HepG2 (cell line): ENCODE measurements at regions not wholly inside any gene's neighbourhood (a gene's known extent, or its start where the extent isn't known, plus 50 kb on each side); places are given as distances from the start of the nearest gene placed in this dataset.

ENCODE experiments used
- ATAC-seq: fragments of 200-7000 bp; cut with Tn5 transposase; 3 replicates; pipeline ENCODE4 v1.9.1; 2020; ENCODE audit warnings: mild to moderate bottlenecking, moderate library complexity
- BruUV-seq: library from RNA; stranded (reverse); fragments of 400-500 nt; replicated peaks from 2 replicates; lab custom pipeline; 2021; lab: Mats Ljungman, UMichigan
- CTCF ChIA-PET: fragments of 300-600 bp; formaldehyde crosslinking; extraction: SDS; loops from one replicate; lab custom pipeline; 2021; ENCODE audit warnings: low total read pairs, inconsistent platforms, low intra/inter-chr PET ratio; lab: Yijun Ruan, JAX
- POLR2A ChIA-PET: fragments of 350-600 bp; sonication (Branson Sonifier 250); formaldehyde crosslinking; loops from one replicate; lab custom pipeline; 2020; ENCODE audit warnings: antibody characterized with exemption, inconsistent platforms; lab: Yijun Ruan, JAX
- DNase-seq: peaks from one replicate; pipeline ENCODE4 v3.0.0-alpha.2; 2015; ENCODE audit warnings: low spot score
- FAIRE-seq: peaks from 3 replicates; lab custom pipeline; 2011; peaks lifted over from hg19 to GRCh38; lab: Jason Lieb, UNC
- H2AFZ ChIP-seq: one replicate; pipeline ENCODE4 v1.6.1; 2011; ENCODE audit warnings: low read length, inconsistent platforms
- H3K27ac ChIP-seq: fragments of 300-600 bp; 3 replicates; pipeline ENCODE4 v1.8.0; 2011; ENCODE audit warnings: mixed run types, mild to moderate bottlenecking, mixed read lengths, low read length, inconsistent platforms; ENCODE audit not compliant: insufficient read depth; ENCODE audit errors: extremely low read length
- H3K27me3 ChIP-seq, 2 experiments: fragments of 200-600 bp in 1 of 2; 2 replicates in 1 of 2; 3 replicates in 1 of 2; pipeline versions ENCODE4 v1.6.0 to v1.8.0; 2011; ENCODE audit warnings: low read length in 2 of 2, mild to moderate bottlenecking in 2 of 2, moderate library complexity in 2 of 2, inconsistent platforms in 1 of 2; ENCODE audit not compliant: insufficient read depth in 2 of 2, control insufficient read depth in 1 of 2
- H3K36me3 ChIP-seq, 2 experiments: fragments of 200-600 bp in 1 of 2; replicated peaks in 1 of 2; 2 replicates in 1 of 2; 3 replicates in 1 of 2; pipeline versions ENCODE4 v1.5.1 to v1.8.0; 2011; ENCODE audit warnings: low read length in 2 of 2, inconsistent platforms in 1 of 2; ENCODE audit not compliant: insufficient read depth in 2 of 2, control insufficient read depth in 1 of 2
- H3K4me1 ChIP-seq: 2 replicates; pipeline ENCODE4 v1.5.1; 2012; ENCODE audit warnings: low read length, inconsistent platforms; ENCODE audit not compliant: insufficient read depth
- H3K4me2 ChIP-seq: 2 replicates; pipeline ENCODE4 v1.6.0; 2011; ENCODE audit warnings: low read depth, low read length, inconsistent platforms
- H3K4me3 ChIP-seq, 3 experiments: fragments of 200-600 bp in 1 of 3; sonication (generic), shearing (Covaris generic) in 1 of 3; replicated peaks in 1 of 3; 2 replicates each; pipeline ENCODE4 v1.5.1; 2011 to 2016; ENCODE audit warnings: low read length in 3 of 3, inconsistent platforms in 2 of 3, low read depth in 2 of 3, mild to moderate bottlenecking in 2 of 3, control low read depth in 1 of 3, mixed read lengths in 1 of 3; ENCODE audit not compliant: insufficient read depth in 1 of 3
- H3K79me2 ChIP-seq: one replicate; pipeline ENCODE4 v1.6.1; 2011; ENCODE audit warnings: low read length, inconsistent platforms; ENCODE audit not compliant: insufficient read depth
- H3K9ac ChIP-seq: 2 replicates; pipeline ENCODE4 v1.6.0; 2011; ENCODE audit warnings: mild to moderate bottlenecking, low read depth, low read length, inconsistent platforms; ENCODE audit not compliant: insufficient read depth
- H3K9me3 ChIP-seq: 2 replicates; pipeline ENCODE4 v1.5.1; 2012; ENCODE audit warnings: mild to moderate bottlenecking, low read length
- H4K20me1 ChIP-seq: 2 replicates; pipeline ENCODE4 v1.6.0; 2011; ENCODE audit warnings: inconsistent platforms, mild to moderate bottlenecking, low read length, moderate library complexity; ENCODE audit not compliant: insufficient read depth
- ATF7 ChIP-seq, 2 experiments: fragments of 450-650 bp in 1 of 2; sonication (generic) in 1 of 2; formaldehyde crosslinking in 1 of 2; IDR thresholded peaks; 2 replicates each; pipeline versions ENCODE4 v1.4.0 to v1.6.1; 2016 to 2020; ENCODE audit warnings: antibody characterized with exemption in 1 of 2, mild to moderate bottlenecking in 1 of 2, missing genetic modification reagents in 1 of 2
- CAMTA2 ChIP-seq: sonication (generic); formaldehyde crosslinking; IDR thresholded peaks from 2 replicates; pipeline ENCODE4 v1.4.0; 2020; ENCODE audit warnings: mild to moderate bottlenecking, missing genetic modification reagents, borderline replicate concordance
- ZBTB8A ChIP-seq: sonication (generic); formaldehyde crosslinking; IDR thresholded peaks from 2 replicates; pipeline ENCODE4 v1.4.0; 2020; ENCODE audit warnings: mild to moderate bottlenecking, low read depth, missing genetic modification reagents, borderline replicate concordance
- ZNF224 ChIP-seq: sonication (generic); formaldehyde crosslinking; IDR thresholded peaks from 2 replicates; pipeline ENCODE4 v1.5.0; 2020; ENCODE audit warnings: mild to moderate bottlenecking, missing genetic modification reagents
- ZNF343 ChIP-seq: sonication (generic); formaldehyde crosslinking; IDR thresholded peaks from 2 replicates; pipeline ENCODE4 v1.4.0; 2020; ENCODE audit warnings: mild to moderate bottlenecking, missing genetic modification reagents
- ZNF552 ChIP-seq: sonication (generic); formaldehyde crosslinking; IDR thresholded peaks from 2 replicates; pipeline ENCODE4 v1.9.0; 2022; ENCODE audit warnings: missing genetic modification reagents, mild to moderate bottlenecking, borderline replicate concordance
- ZNF703 ChIP-seq: sonication (generic); formaldehyde crosslinking; IDR thresholded peaks from 2 replicates; pipeline ENCODE4 v1.5.1; 2020; ENCODE audit warnings: missing genetic modification reagents, mild to moderate bottlenecking, moderate library complexity, borderline replicate concordance
- ZNF746 ChIP-seq: sonication (generic); formaldehyde crosslinking; IDR thresholded peaks from 2 replicates; pipeline ENCODE4 v1.8.0; 2022; ENCODE audit warnings: mild to moderate bottlenecking, missing genetic modification reagents
- ZNF772 ChIP-seq: sonication (generic); formaldehyde crosslinking; IDR thresholded peaks from 2 replicates; pipeline ENCODE4 v1.5.0; 2020; ENCODE audit warnings: mild to moderate bottlenecking, missing genetic modification reagents
- WGBS: methylation state at CpG from one replicate; pipeline ENCODE4 v1.1.6; 2017; ENCODE audit warnings: low lambda C conversion rate; 5-methylcytosine and 5-hydroxymethylcytosine counted together
- in situ Hi-C: cut with HindIII; loops from 2 replicates; pipeline ENCODE4 v1.10.0; 2017; ENCODE audit warnings: low pct_unique_long_range_greater_than_20kb; ENCODE audit not compliant: extremely low pct_ligation_motif_present
- intact Hi-C: fragments of 100-400 bp; cut with micrococcal nuclease; formaldehyde crosslinking; loops from one replicate; pipeline ENCODE4 v1.10.0; 2022; ENCODE audit not compliant: unreplicated experiment
- TF ChIP-seq, protein P1 (sequence below): sonication (generic); formaldehyde crosslinking; IDR thresholded peaks from 2 replicates; pipeline ENCODE4 v1.4.0; 2020; ENCODE audit warnings: mild to moderate bottlenecking, missing genetic modification reagents

DNA sequence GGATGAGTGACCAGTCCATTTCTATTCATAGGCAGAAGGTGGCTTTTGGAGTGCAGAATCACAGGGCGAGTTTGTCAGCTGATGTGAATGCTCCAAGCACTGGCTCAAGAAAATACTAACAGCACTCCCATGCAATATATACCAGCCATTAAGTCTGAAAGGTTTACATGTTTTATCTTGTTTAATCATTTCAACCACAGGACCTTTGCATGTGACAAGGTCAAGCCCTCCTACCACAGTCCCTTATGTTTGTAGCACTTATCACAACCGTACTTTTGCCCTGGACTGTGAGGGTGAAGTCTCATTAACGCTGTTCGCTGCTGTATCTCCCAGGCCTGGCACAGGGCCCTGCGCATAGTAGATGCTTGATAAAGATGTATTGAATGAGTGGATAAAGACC, 99.3 kb upstream of the PMEPA1 start (continued):
- TF ChIP-seq, protein P1, sequence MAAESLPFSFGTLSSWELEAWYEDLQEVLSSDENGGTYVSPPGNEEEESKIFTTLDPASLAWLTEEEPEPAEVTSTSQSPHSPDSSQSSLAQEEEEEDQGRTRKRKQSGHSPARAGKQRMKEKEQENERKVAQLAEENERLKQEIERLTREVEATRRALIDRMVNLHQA, result no peak
- TF ChIP-seq ZNF224 (CRISPR knock-in tag) (no peak), ZNF552 (CRISPR knock-in tag) (0 out of 2 replicates have a peak, but pooled peaks have one; percentile 20), ZNF343 (CRISPR knock-in tag) (no peak)

DNA sequence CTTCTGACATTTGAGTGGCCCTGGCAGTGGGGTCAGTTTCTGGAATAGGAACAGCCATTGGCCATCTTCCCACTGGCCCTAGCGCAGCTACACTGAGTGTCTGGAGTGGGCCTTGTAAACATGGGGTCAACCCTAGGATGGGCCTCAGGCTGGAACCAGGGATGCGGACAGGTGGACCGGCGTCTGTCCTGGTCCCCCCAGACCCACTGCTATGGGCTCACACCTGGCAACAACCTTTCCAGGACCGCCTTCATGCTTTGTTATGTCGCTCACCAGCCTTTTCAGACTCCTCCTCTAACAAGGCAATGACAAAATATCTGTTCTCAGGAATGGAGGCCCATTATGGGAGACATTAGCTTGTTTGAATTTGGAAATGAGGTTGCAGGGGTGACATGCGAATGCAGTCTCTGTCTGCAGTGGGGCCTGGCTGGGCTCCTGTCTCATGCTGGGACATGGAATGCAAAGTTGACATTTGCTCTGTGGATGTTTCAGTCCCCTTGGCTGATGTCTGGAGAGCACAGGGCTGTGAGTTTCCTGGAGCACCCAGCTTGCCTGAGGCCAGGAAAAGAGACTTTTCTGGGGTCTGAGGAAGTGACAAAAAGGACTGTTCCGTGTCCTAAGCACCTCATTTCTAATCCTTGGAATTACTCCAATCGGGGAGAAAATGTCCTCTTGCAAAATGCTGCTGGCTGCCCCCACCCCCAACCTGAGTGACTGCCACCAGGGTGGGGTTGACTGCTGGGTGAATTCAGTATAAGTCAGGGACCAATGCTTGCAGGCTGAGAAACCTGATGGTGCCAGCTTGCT, 98.7 kb upstream of the PMEPA1 start:
- Histone ChIP-seq H3K27ac (no peak overlapping the region), H3K36me3 (no peaks in the 10 kb centered on the region), H3K4me2 (no peak overlapping the region), H4K20me1 (no peaks in the 10 kb centered on the region), H3K9me3 (no peaks in the 10 kb centered on the region), H3K4me1 (no peaks in the 10 kb centered on the region), H3K79me2 (no peaks in the 10 kb centered on the region), H2AFZ (no peak overlapping the region), H3K27me3 (peaks cover 3 to 39% of the 10 kb centered on the region in 2 experiments; a peak in 2 of 5 replicates), H3K4me3 (no peak overlapping the region), H3K9ac (no peak overlapping the region)
- DNase-seq, result no peak
- WGBS, result 18% methylated on average over 7 of the region's 9 CpGs
- TF ChIP-seq ATF7 (IDR thresholded peaks at IDR 0.05), result no peak
- TF ChIP-seq ATF7 (CRISPR knock-in tag; IDR thresholded peaks at IDR 0.05), result no peak
- TF ChIP-seq ZNF746 (CRISPR knock-in tag), result no peak
- no peak for TF ChIP-seq CAMTA2 (CRISPR knock-in tag)
- TF ChIP-seq ZNF772 (CRISPR knock-in tag), result no peak
- no peak for TF ChIP-seq ZBTB8A (CRISPR knock-in tag)
- no peak for TF ChIP-seq ZNF703 (CRISPR knock-in tag)
- FAIRE-seq, result no peak
- ChIA-PET CTCF (no interaction called here), POLR2A (no interaction called here)
- in situ Hi-C loops (no loop called here), intact Hi-C loops (no loop called here)
- ATAC-seq, result no peak
- BruUV-seq, result no TSS peak
